Right ventricle myocardium superior (tissue), 1 donor: ENCODE measurements at regions not wholly inside any gene's neighbourhood (a gene's known extent, or its start where the extent isn't known, plus 50 kb on each side); places are given as distances from the start of the nearest gene placed in this dataset.

Source experiments
- ATAC-seq: fragments of 200-7000 bp; cut with Tn5 transposase; one replicate; pipeline ENCODE4 v1.9.1; 2020; ENCODE audit warnings: mild to moderate bottlenecking; ENCODE audit not compliant: poor library complexity
- DNase-seq: peaks from one replicate; pipeline ENCODE4 v3.0.0-alpha.2; 2020
- intact Hi-C: fragments of 100-400 bp; cut with DNase I; formaldehyde crosslinking; loops from one replicate; pipeline ENCODE4 v1.11.2; 2022
- donor health status: DM: no; HTN: yes; CAD: no; lungs with severe emphysema.

DNA sequence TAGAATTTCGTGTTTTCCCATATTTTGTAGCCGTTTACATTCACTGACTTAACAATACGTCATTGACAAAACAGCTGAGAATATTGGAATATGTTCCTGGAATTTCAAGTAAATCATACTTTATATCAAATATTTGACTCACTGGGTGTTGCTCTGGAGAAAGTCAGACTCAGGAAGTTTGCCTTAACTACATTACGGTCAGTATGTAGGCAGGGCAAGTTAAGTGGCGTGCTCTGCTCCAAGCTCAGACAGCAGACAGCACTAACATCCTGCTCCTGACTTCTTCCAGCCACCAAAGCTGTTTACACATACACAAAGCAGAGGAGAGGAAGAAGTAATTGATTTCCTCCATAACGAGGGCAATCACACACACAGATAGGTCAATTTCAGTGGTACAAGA is 414.6 kb downstream of the LRRIQ3 start:
- no peak for ATAC-seq
- DNase-seq, result no peak
- intact Hi-C loops, result no loop called here

DNA sequence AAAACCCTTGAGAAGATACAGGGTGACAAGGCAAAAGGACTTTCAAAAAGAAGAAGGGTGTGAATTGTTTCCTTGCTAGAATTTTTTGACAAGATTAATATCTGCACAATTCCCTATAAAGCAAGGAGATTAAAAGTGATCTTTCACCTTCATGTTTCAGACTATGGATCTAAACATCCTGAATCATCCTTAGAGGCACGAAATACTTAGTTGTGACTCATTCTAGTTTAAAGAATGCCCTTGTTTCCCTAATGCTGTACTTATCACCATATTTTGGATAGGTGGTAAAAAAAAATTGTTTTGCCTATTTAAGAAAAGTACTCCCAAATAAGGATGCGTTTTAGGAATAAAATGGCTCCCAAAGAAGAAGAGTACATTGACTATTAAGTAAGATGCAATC is 415.1 kb downstream of the LRRIQ3 start:
- DNase-seq (no peak), ATAC-seq (no peak)
- intact Hi-C loops, result no loop called here

DNA sequence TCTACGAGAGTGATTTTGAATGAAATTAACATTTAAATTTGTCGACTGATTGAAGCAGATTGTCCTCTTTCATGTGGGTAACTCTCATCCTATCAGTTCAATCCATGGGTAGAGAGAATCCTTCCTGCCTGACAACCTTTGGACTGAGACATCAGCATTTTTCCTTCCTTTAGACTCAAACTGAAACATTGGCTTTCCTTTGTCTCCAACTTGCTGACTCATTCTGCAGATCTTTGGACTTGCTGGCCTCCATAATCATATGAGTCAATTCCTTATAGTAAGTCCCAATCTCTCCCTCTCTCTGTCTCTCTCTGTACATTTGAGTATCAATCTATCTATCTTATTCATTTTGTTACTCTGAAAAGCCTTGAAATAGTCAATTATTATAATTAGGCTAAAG is 416.7 kb downstream of the LRRIQ3 start:
- intact Hi-C loops, result no loop called here
- DNase-seq (no peak), ATAC-seq (no peak)

DNA sequence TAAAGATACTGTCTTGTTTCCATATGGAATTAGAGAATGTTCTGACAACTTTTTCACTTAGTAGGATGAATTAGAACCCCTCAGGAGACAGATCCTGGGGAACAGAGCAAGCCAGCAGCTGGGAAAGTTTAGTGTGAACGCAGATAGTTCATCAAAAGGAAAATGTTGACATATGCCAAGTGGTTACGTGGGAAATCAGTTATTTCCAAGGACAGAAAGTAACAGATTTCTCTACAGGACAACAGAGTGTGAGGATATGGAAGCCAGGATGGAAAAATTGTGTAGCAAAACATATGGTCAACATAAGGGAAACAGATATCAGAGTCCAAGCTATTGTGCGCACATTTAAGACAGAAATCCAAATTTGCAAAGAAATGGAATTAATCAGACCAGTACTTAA is 419.5 kb downstream of the LRRIQ3 start:
- no peak for ATAC-seq
- no peak for DNase-seq
- intact Hi-C loops, result no loop called here

DNA sequence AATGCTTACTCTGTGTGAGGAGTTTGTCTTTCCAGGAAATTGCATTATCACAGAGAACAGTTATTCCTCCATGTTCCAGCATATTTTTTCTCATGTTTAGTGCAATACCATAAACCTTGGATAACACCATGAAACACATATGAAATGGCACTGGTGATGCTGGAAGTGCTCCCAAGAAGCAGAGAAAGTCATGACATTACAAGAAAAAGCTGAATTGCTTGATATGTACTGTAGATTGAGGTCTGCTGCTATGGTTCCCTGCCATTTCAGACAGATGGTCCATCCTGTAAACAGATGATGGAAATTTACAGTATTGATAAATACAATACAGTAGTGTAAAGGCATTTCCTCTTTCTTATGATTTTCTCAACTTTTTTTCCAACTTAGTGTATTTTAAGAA is 422.1 kb downstream of the LRRIQ3 start:
- DNase-seq (no peak), ATAC-seq (no peak)
- intact Hi-C loops, result no loop called here

DNA sequence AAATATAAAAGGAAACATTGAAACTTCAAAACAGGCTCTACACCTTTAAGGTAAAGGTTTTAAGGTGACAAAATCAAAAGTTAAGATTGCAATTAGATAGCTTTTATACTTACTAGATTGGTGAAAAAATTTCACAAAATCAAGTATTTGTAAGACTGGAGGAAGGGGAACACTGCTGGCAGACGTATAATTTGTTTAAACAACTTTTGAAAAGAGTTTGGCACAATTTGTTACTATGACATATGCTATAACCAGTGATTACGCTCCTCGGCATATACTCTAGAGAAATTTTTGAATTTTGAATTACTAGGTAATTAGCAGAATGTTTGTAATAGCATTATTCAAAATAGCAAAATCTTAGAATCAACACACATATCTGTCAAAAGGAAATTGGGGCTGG is 425.0 kb downstream of the LRRIQ3 start:
- intact Hi-C loops, result no loop called here
- ATAC-seq (no peak), DNase-seq (no peak)

DNA sequence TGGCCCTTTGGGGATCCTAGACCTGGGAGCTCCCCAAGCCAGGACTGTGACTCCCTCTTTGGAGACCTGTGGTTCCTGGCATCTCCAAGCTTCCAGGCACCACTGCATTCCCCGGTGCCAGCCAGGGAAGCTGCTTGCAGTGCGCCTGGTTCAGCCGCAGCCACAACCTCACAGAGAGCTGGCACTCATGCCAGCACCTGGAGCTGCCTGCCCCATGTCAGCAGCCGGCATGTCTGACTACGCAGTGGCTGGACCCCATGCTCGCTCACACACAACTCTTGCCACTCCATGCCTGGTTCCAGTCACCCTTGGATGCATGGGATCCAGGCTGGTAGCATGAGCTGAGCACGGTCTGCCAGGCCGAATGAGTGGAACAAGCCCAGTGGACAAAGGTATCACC is 426.6 kb downstream of the LRRIQ3 start:
- ATAC-seq (no peak), DNase-seq (no peak)
- intact Hi-C loops, result no loop called here

DNA sequence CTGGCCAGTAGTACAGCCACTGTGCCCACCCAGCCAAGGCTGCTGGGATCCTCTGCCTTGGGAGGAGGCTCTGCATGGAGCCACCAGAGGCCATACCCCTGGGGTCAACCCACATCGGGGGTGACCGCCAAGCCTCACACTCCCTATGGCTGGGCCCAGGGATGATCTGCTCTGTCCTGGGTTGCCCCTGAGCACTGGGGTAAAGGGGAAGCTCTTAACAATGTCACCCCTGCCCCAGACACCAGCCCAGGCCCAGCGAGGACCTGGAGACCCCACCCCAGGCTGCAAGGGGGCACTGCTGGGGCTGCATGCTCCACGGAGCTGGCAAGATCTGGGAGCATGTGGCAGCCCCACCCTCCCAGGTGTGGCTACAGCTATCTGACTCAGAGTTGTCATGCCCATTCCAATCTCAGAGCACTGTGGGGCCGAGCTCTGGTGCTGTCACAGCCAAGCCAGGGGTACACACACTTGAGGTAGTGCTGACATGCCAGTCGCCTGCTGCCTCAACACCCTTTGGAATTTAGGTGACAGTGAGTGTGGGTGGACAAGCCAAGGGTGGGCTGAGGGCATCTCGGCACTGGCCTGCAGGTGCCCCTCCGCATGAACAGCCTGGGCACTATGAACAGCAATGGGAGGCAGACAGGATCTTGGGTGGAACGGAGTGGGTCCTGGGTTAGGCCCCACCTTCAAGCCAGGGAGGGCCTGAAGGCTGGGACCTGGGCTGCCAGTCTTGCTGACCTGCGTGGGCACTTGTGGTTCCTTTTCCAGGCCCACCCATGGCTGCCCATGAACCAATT is 427.7 kb downstream of the LRRIQ3 start:
- no peak for DNase-seq
- ATAC-seq, result no peak
- intact Hi-C loops, result no loop called here

DNA sequence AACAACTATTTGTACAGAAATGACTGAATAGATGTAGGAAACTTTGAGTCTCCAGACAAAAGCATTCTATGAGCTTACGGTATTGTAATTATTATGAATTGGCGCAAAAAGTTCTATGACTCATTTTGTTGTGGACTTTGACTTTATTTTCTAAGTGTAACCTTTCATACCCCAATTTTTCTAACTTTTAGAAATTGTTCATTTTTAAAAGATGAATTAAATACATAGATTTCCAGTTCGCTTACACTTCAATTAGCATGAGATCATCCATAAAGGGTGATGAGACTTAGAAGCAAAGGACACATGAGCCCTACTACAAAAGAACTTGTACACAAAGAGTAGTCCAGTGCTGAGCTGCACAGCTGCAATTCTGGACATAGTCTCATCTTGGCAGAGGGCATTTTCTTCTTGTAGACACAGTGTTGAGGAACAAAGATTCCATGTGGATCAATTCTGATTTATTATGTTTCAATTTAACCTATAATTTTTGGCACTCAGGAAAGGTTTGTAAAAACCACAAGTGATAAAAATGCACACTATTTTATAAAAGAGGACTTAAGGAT is 431.1 kb downstream of the LRRIQ3 start:
- DNase-seq (no peak), ATAC-seq (no peak)
- intact Hi-C loops, result no loop called here

DNA sequence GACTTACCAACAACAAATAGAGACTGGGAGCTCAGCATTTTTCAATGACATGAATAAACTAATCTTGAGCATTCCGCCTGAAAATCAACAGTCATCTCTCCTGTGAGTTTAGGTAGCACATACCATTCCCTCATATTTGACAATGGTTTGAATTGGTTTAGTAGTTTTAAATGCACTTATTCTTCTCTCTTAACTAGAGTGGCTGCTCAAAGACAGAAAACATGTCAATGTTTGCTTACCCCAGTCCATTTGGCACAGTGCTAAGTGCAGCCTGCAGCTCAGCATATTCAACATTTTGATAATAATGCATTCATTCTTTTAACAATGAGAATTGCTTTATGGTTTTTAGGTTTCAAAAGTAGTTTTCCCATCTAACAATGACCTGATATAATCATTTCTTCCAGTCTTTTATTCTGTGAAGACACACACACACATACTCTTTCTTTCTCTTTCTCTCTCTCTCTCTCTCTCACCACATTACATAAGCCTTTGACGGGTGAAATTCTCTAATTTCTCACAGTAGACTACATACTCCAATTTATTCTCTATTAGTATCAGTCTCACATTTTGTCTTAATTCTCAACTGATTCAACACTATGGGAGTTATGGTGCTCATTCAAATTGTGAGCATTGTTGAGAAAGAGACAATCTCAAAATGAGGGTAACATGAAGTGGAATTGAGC is 432.3 kb downstream of the LRRIQ3 start:
- no peak for DNase-seq
- intact Hi-C loops, result no loop called here
- no peak for ATAC-seq

DNA sequence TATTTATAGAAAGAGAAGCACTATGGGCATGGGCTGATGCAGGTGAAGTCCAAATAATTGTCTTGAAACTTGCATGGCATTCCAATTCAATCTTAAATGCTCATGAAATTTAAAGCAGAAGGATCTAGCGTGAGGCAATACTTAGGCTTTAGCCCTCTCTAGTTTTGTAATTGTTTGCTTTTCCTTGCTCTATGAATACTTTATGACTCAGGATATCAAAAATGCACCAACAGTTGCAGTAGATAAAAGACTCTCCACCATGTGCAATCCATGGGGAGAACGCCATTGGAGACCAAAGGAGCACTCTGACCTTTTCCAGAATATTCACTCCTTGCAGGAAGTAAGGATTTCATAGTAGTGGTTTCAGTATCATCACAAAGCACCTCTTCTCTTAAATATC is 436.4 kb downstream of the LRRIQ3 start:
- no peak for ATAC-seq
- DNase-seq, result no peak
- intact Hi-C loops, result no loop called here

DNA sequence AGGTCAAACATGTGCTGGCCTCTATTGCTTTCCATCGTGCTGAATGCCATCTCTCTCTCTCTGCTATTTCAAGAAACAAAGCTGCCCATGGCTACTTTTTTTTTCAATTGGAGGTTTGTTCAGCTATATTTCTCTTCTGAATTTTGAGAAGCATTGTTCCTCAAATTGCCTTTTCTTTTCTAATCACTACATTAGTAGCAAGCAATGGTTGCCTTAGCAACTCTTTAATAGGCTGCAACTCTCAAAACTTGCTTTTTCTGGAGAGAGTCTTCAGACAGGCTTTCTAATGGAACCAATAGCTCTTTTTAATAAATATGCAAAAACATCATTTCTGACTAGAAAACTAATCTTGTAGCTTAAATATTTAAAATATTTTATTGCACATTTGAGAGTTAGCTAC is 439.0 kb downstream of the LRRIQ3 start:
- intact Hi-C loops, result no loop called here
- DNase-seq (no peak), ATAC-seq (no peak)

DNA sequence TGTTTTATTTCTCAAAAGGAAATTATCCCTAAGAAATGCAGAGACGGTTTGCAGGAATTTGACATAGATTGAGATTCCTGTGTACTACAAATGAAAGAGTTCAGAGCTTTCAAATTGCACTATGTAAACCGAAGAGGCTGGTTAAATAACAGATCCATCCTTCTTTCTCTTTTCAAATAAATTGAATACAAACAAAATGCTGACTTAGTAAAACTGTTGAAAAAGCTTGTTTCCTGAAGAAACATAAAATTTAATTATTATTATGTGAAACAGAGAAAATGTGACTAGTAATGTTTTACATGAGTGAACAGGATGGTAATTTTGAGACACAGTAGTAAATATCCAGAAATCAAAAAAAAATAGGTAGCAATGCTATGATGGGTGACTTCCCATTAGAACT is 441.2 kb downstream of the LRRIQ3 start:
- intact Hi-C loops, result no loop called here
- no peak for ATAC-seq
- DNase-seq, result no peak

DNA sequence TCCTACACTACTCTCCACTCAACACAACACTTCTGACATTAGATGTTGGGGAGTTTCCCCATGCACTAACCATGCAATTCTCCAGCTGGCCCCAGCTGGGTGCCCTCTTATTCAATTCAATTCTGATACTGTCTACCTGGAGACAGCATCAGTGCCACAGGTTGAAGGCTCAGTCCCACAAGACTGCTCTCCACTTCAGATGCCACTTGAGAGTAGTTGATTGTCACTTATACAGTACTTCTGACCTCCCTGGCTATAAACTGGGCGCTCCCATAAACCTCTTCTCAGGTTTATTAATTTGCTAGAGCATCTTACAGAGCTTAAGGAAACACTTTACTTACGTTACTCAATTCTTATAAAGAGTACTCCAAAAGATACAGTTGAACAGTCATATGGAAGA is 442.3 kb downstream of the LRRIQ3 start:
- intact Hi-C loops, result no loop called here
- ATAC-seq (no peak), DNase-seq (no peak)

DNA sequence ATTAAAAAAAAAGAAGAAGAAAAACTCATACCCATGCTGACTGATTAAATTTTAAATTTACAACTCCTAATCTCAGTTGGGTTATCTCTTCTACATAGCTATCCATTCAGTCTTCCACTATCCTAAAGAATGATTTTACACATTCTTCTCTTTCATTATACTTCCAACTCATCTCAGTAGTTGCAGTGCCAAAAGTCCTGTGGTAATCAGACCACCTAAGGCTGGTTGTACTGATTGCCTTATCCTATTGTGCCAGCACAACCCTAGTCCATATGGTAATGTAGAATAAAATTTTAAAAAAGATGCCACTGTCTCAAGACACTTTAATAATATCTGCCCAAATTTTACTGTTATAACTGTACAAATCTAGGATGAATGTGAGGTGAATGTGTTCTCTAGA is 448.0 kb downstream of the LRRIQ3 start:
- intact Hi-C loops, result no loop called here
- DNase-seq, result no peak
- no peak for ATAC-seq

DNA sequence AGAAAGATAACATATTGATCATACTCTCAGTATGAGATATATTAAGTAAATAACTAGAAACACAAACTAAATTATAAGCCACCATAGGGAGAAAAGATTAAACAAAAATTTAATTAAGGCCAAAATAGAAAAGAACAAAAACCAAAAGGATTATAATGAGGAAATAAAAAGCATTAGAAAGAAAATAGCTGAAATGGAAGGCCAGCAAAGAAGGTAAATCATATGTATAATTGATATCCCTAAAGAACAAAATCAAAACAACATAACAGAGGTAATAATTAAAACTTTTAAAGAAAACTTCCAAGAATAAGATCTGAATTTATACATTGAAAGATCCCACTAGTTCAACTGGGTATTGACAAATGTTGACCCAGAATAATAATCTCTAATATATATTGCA is 453.0 kb downstream of the LRRIQ3 start:
- intact Hi-C loops, result no loop called here
- no peak for ATAC-seq
- DNase-seq, result no peak

DNA sequence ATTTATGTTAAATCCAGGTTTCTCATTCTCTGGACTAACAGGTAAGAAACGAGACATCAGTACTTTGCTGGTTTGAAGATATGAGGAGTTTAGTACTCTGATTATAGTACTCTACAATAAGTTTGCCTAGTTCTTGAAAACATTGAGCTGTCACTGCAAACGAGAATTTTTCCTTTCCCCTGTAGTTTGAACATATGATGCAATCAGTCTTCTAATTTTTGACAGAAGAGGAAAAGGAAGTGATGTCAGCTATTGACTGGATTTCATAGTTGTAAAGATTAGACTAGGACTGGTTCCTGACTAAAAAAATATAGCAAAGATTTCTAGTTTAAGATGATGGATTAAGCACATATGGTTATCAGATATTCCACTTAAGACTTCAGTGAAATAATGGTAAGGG is 461.9 kb downstream of the LRRIQ3 start:
- intact Hi-C loops, result no loop called here
- ATAC-seq (no peak), DNase-seq (no peak)

DNA sequence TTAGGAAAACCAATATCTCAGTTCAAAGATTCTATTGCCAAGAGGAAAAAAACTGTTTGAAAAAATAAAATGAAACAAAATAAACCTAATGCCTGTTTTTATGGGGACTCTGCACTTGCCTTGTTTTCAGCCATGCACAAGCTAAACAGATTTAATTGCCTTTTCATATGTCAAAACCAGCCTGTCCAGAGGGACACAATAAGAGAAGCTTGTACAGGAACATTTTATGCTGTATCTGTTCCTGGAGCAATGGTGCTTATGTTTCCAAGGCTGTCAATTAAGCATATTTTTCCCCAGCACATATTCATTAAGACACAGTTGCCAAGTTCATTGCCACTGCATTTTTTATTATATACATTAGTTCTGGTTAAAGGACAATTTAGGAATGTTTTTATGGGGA is 470.9 kb downstream of the LRRIQ3 start:
- ATAC-seq (no peak), DNase-seq (no peak)
- intact Hi-C loops, result no loop called here

DNA sequence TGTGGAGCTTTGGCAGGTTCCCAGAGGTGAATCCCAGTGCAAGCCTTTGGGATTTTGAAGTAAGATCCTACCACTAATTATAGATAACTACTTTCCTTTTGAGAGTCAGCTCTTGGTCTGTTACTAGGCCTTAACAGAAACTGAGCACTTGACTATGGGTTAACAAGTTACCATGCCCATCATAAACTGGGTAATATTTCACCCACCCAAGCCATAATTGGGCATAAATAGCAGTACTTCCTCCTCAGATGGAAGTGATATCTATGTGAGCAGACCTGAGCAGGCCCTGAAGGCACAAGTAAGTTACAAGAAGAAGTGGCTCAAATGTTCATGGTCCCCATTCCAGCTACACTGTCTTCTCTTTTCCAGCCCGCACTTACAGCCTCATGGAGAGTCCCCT is 475.9 kb downstream of the LRRIQ3 start:
- intact Hi-C loops, result no loop called here

DNA sequence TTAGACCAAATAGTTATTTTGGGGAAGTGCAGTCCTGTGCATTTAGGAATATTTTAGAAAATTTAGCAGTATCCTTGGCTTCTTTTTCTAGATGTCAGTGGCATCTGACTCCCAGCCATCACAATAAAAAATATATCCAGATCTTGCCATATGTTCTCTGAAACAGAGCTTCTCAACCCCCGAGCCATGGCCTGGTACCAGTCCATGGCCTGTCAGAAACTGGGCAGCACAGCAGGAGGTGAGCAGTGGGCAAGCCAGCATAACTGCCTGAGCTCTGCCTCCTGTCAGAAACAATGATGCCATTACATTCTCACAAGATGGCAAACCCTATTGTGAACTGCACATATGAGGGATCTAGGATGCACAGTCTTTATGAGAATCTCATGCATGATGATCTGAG is 480.0 kb downstream of the LRRIQ3 start:
- DNase-seq, result no peak
- ATAC-seq, result no peak
- intact Hi-C loops, result no loop called here

More for the DNA sequence above, 475.9 kb downstream of the LRRIQ3 start:
- no peak for DNase-seq
- ATAC-seq, result no peak
